ENCODE measurements at regions not wholly inside any gene's neighbourhood (a gene's known extent, or its start where the extent isn't known, plus 50 kb on each side); places are given as distances from the start of the nearest gene placed in this dataset.

- TF ChIP-seq CTCF (conservative IDR thresholded peaks at IDR 0.05; ENCODE audit: low read length) (no peak), EZH2phosphoT487 (IDR thresholded peaks at IDR 0.05; ENCODE audit: borderline replicate concordance) (no peak)
Measured at GRCh38 chr2:43052204-43052943, 174.0 kb downstream of the ZFP36L2 start.

All from Loucy (cell line).